H1 (cell line): ENCODE measurements at regions not wholly inside any gene's neighbourhood (a gene's known extent, or its start where the extent isn't known, plus 50 kb on each side); places are given as distances from the start of the nearest gene placed in this dataset.

Experiments
- CTCF ChIA-PET: fragments of 300-600 bp; sonication (Branson Sonifier 250); formaldehyde crosslinking; loops from one replicate; lab custom pipeline; 2021; ENCODE audit not compliant: partially characterized antibody; lab: Charles Lee
- POLR2A ChIA-PET: fragments of 300-600 bp; sonication (Branson Sonifier 250); formaldehyde crosslinking; loops from one replicate; lab custom pipeline; 2021; ENCODE audit warnings: inconsistent platforms; ENCODE audit not compliant: partially characterized antibody; lab: Charles Lee
- DNase-seq, 2 experiments: peaks; one replicate each; pipeline versions ENCODE4 v3.0.0 to v3.0.0-alpha.2; 2010 to 2022; ENCODE audit warnings: low spot score in 2 of 2, low read depth in 1 of 2, mixed read lengths in 1 of 2
- FAIRE-seq: peaks from 2 replicates; lab custom pipeline; 2011; peaks lifted over from hg19 to GRCh38; lab: Jason Lieb, UNC
- H2AFZ ChIP-seq: 2 replicates; pipeline ENCODE4 v1.8.1; 2012; ENCODE audit warnings: low read length, inconsistent platforms
- H2AK5ac ChIP-seq: 2 replicates; pipeline ENCODE4 v1.6.1; 2013; ENCODE audit warnings: low read depth, low read length
- H2BK120ac ChIP-seq: replicated peaks from 2 replicates; pipeline ENCODE3; 2013; ENCODE audit warnings: low read depth, low read length, inconsistent platforms
- H2BK12ac ChIP-seq: 2 replicates; pipeline ENCODE4 v1.6.1; 2013; ENCODE audit warnings: low read depth, low read length
- H2BK15ac ChIP-seq: 2 replicates; pipeline ENCODE4 v1.6.1; 2013; ENCODE audit warnings: low read length
- H2BK20ac ChIP-seq: 2 replicates; pipeline ENCODE4 v1.6.1; 2013; ENCODE audit warnings: low read length
- H2BK5ac ChIP-seq: 2 replicates; pipeline ENCODE4 v1.6.1; 2013; ENCODE audit warnings: low read depth, low read length
- H3K14ac ChIP-seq: 2 replicates; pipeline ENCODE4 v1.6.1; 2013; ENCODE audit warnings: inconsistent platforms; ENCODE audit not compliant: insufficient read length
- H3K18ac ChIP-seq: 2 replicates; pipeline ENCODE4 v1.6.1; 2013; ENCODE audit warnings: low read length; ENCODE audit errors: extremely low read depth
- H3K23ac ChIP-seq: 2 replicates; pipeline ENCODE4 v1.6.1; 2013; ENCODE audit warnings: inconsistent platforms; ENCODE audit not compliant: insufficient read length
- H3K23me2 ChIP-seq: 2 replicates; pipeline ENCODE4 v1.6.1; 2013; ENCODE audit warnings: low read depth, low read length
- H3K27ac ChIP-seq: 2 replicates; pipeline ENCODE4 v1.6.1; 2011; ENCODE audit warnings: low read depth, low read length, inconsistent platforms
- H3K27me3 ChIP-seq, 4 experiments: replicated peaks in 1 of 4; 1 replicate in 1 of 4; 2 replicates in 3 of 4; pipeline versions ENCODE4 v1.6.1 to v1.8.1; 2011 to 2013; ENCODE audit warnings: low read length in 3 of 4, mild to moderate bottlenecking in 3 of 4, inconsistent platforms in 2 of 4, mixed read lengths in 2 of 4, moderate library complexity in 1 of 4; ENCODE audit not compliant: control insufficient read depth in 3 of 4, insufficient read depth in 3 of 4; ENCODE audit errors: extremely low read depth in 1 of 4
- H3K36me3 ChIP-seq, 4 experiments: 2 replicates each; pipeline versions ENCODE4 v1.6.1 to v1.8.1; 2011 to 2013; ENCODE audit warnings: mild to moderate bottlenecking in 4 of 4, low read length in 3 of 4, moderate library complexity in 2 of 4, control low read depth in 1 of 4, inconsistent platforms in 1 of 4; ENCODE audit not compliant: insufficient read depth in 4 of 4, control insufficient read depth in 2 of 4
- H3K4ac ChIP-seq: replicated peaks from 2 replicates; pipeline ENCODE3; 2013; ENCODE audit warnings: low read length, low read depth, mixed read lengths, inconsistent platforms; ENCODE audit not compliant: insufficient read length
- H3K4me1 ChIP-seq, 4 experiments: replicated peaks in 1 of 4; 1 replicate in 1 of 4; 2 replicates in 3 of 4; pipeline versions ENCODE4 v1.6.1 to v1.8.1; 2011 to 2013; ENCODE audit warnings: low read length in 3 of 4, inconsistent platforms in 2 of 4, mixed read lengths in 1 of 4; ENCODE audit not compliant: insufficient read depth in 4 of 4, control insufficient read depth in 3 of 4
- H3K4me2 ChIP-seq, 2 experiments: 2 replicates each; pipeline versions ENCODE4 v1.6.1 to v1.8.1; 2011 to 2013; ENCODE audit warnings: low read depth in 2 of 2, low read length in 2 of 2, control low read depth in 1 of 2, inconsistent platforms in 1 of 2, mild to moderate bottlenecking in 1 of 2; ENCODE audit not compliant: insufficient read depth in 1 of 2
- H3K4me3 ChIP-seq, 4 experiments: fragments of 200-600, 300-600 bp in 1 of 4; sonication (generic), shearing (Covaris generic), sonication (Bioruptor Twin) in 1 of 4; 2 replicates each; pipeline versions ENCODE4 v1.5.1 to v1.8.1; 2011 to 2016; ENCODE audit warnings: low read length in 4 of 4, low read depth in 3 of 4, control low read depth in 2 of 4, inconsistent platforms in 2 of 4, mild to moderate bottlenecking in 2 of 4, mixed read lengths in 1 of 4, moderate library complexity in 1 of 4; ENCODE audit not compliant: insufficient read depth in 2 of 4; ENCODE audit errors: extremely low read depth in 1 of 4
- H3K56ac ChIP-seq: replicated peaks from 2 replicates; pipeline ENCODE3; 2013; ENCODE audit warnings: low read depth, mild to moderate bottlenecking, mixed read lengths, low read length, inconsistent platforms; ENCODE audit not compliant: insufficient read length
- H3K79me1 ChIP-seq: 2 replicates; pipeline ENCODE4 v1.6.1; 2013; ENCODE audit warnings: low read depth, low read length, control low read depth
- H3K79me2 ChIP-seq, 2 experiments: 2 replicates each; pipeline versions ENCODE4 v1.6.1 to v1.8.1; 2012 to 2013; ENCODE audit warnings: low read length in 2 of 2, mild to moderate bottlenecking in 2 of 2, inconsistent platforms in 1 of 2; ENCODE audit not compliant: insufficient read depth in 2 of 2, control insufficient read depth in 1 of 2
- H3K9ac ChIP-seq, 4 experiments: replicated peaks in 1 of 4; 1 replicate in 1 of 4; 2 replicates in 3 of 4; pipeline versions ENCODE4 v1.6.1 to v1.8.1; 2011 to 2013; ENCODE audit warnings: low read depth in 3 of 4, low read length in 3 of 4, control low read depth in 2 of 4, mild to moderate bottlenecking in 2 of 4, moderate library complexity in 2 of 4, inconsistent platforms in 1 of 4; ENCODE audit errors: extremely low read depth in 1 of 4
- H3K9me3 ChIP-seq, 2 experiments: 2 replicates each; pipeline versions ENCODE4 v1.6.1 to v1.8.1; 2012 to 2013; ENCODE audit warnings: mild to moderate bottlenecking in 2 of 2, moderate library complexity in 2 of 2, control low read depth in 1 of 2, inconsistent platforms in 1 of 2, low read depth in 1 of 2, low read length in 1 of 2, mixed read lengths in 1 of 2; ENCODE audit not compliant: insufficient read depth in 2 of 2
- H4K20me1 ChIP-seq, 2 experiments: replicated peaks in 1 of 2; 2 replicates each; pipeline versions ENCODE3 to v1.8.1; 2011 to 2013; ENCODE audit warnings: inconsistent platforms in 2 of 2, low read length in 2 of 2, mild to moderate bottlenecking in 1 of 2; ENCODE audit not compliant: insufficient read depth in 2 of 2, control insufficient read depth in 1 of 2
- H4K5ac ChIP-seq: 2 replicates; pipeline ENCODE4 v1.6.1; 2013; ENCODE audit warnings: low read length, low read depth, mixed read lengths, inconsistent platforms; ENCODE audit not compliant: insufficient read length
- H4K8ac ChIP-seq: 2 replicates; pipeline ENCODE4 v1.8.0; 2013; ENCODE audit warnings: mild to moderate bottlenecking, moderate library complexity, low read length, inconsistent platforms; ENCODE audit not compliant: insufficient read depth; ENCODE audit errors: extremely low read depth
- H4K91ac ChIP-seq: replicated peaks from 2 replicates; pipeline ENCODE3; 2013; ENCODE audit warnings: low read length, mixed read lengths, inconsistent platforms; ENCODE audit not compliant: insufficient read length
- CBX5 ChIP-seq: fragments of 300-800, 300-1000 bp; sonication (generic); IDR thresholded peaks from 2 replicates; pipeline ENCODE4 v1.7.1; 2016; ENCODE audit warnings: antibody characterized with exemption, low read length, low read depth
- CHD2 ChIP-seq: IDR thresholded peaks from 2 replicates; pipeline ENCODE4 v1.6.1; 2012; ENCODE audit warnings: low read length, improper control_type of control experiment
- EP300 ChIP-seq, 2 experiments: IDR thresholded peaks; 1 replicate in 1 of 2; 2 replicates in 1 of 2; pipeline ENCODE4 v1.6.1; 2011 to 2012; ENCODE audit warnings: low read depth in 2 of 2, low read length in 2 of 2, mild to moderate bottlenecking in 2 of 2, borderline replicate concordance in 1 of 2, inconsistent platforms in 1 of 2, moderate library complexity in 1 of 2
- HDAC2 ChIP-seq, 2 experiments: fragments of 300-600 bp in 1 of 2; sonication (generic) in 1 of 2; IDR thresholded peaks; 2 replicates each; pipeline ENCODE4 v1.6.1; 2011 to 2012; ENCODE audit warnings: low read depth in 2 of 2, low read length in 2 of 2, mild to moderate bottlenecking in 2 of 2, moderate library complexity in 2 of 2, borderline replicate concordance in 1 of 2, inconsistent platforms in 1 of 2
- MAFK ChIP-seq: IDR thresholded peaks from 2 replicates; pipeline ENCODE4 v1.6.1; 2012; ENCODE audit warnings: low read depth, mild to moderate bottlenecking, improper control_type of control experiment, low read length
- NRF1 ChIP-seq: IDR thresholded peaks from 2 replicates; pipeline ENCODE4 v1.6.1; 2011; ENCODE audit warnings: mild to moderate bottlenecking, low read depth, low read length, improper control_type of control experiment
- SAP30 ChIP-seq: fragments of 300-600 bp; sonication (generic); IDR thresholded peaks from 2 replicates; pipeline ENCODE4 v1.7.1; 2012; ENCODE audit warnings: low read length, moderate library complexity, mild to moderate bottlenecking, inconsistent platforms; ENCODE audit not compliant: insufficient read depth, insufficient replicate concordance
- TEAD4 ChIP-seq: IDR thresholded peaks from 2 replicates; pipeline ENCODE4 v1.6.1; 2012; ENCODE audit warnings: low read depth, low read length, inconsistent platforms, mixed read lengths
- WGBS, 2 experiments: shearing (Covaris generic) in 1 of 2; methylation state at CpG; one replicate each; pipeline versions ENCODE4 v1.1.6 to v1.1.7; 2013 to 2015; ENCODE audit warnings: low lambda C conversion rate in 2 of 2, mixed read lengths in 2 of 2, inconsistent platforms in 1 of 2, low coverage in 1 of 2, missing lambda C conversion rate in 1 of 2; ENCODE audit not compliant: insufficient replicate concordance in 2 of 2, insufficient coverage in 1 of 2, insufficient read length in 1 of 2; ENCODE audit errors: extremely low coverage in 1 of 2, missing lambda C conversion rate in 1 of 2; 5-methylcytosine and 5-hydroxymethylcytosine counted together

GRCh38 chr13:40472427-40473220 is 193.8 kb downstream of the FOXO1 start:
- no peak overlapping the region for H2AK5ac ChIP-seq
- no peak overlapping the region for H3K4me3 ChIP-seq
- H2BK12ac ChIP-seq: no peak overlapping the region
- H3K79me1 ChIP-seq: no peaks in the 10 kb centered on the region
- H3K23me2 ChIP-seq: peaks cover 5% of the 10 kb centered on the region
- no peaks in the 10 kb centered on the region for H4K20me1 ChIP-seq
- H3K14ac ChIP-seq: no peak overlapping the region
- FAIRE-seq (no peak), DNase-seq (no peak)
- no peak overlapping the region for H3K4me2 ChIP-seq
- no peak for TF ChIP-seq HDAC2 (IDR thresholded peaks at IDR 0.05; ENCODE audit: borderline replicate concordance in 1 of 2, low read depth in 2 of 2, low read length in 2 of 2)
- no peak for TF ChIP-seq MAFK
- TF ChIP-seq EP300 (IDR thresholded peaks at IDR 0.05; ENCODE audit: borderline replicate concordance in 1 of 2, low read depth in 2 of 2, low read length in 2 of 2): no peak
- TF ChIP-seq SAP30: no peak
- TF ChIP-seq CBX5: no peak
- no peak for TF ChIP-seq TEAD4
- TF ChIP-seq NRF1: no peak
- TF ChIP-seq CHD2: no peak
- 82% methylated on average over 8 of the region's 8 CpGs; no CpG with 5 or more reads in 1 of the 2 experiments for WGBS, 2 experiments
- no peaks in the 10 kb centered on the region for H3K79me2 ChIP-seq
- H3K23ac ChIP-seq: no peak overlapping the region
- H2BK120ac ChIP-seq: no peak overlapping the region
- H4K8ac ChIP-seq: no peak overlapping the region
- H2BK15ac ChIP-seq: no peak overlapping the region
- no peak overlapping the region for H3K9ac ChIP-seq
- CTCF ChIA-PET: interaction anchor here (1.0 to 1.5 kb wide), 6 partner anchors 11 to 294 kb away, joined by 3 to 5 read pairs (median 3); no protein-coding TSS in a partner anchor
- H3K27ac ChIP-seq: no peak overlapping the region
- no peaks in the 10 kb centered on the region for H3K36me3 ChIP-seq
- H4K5ac ChIP-seq: no peak overlapping the region
- no peak overlapping the region for H2BK5ac ChIP-seq
- H2AFZ ChIP-seq: no peak overlapping the region
- no peaks in the 10 kb centered on the region for H3K27me3 ChIP-seq
- no peak overlapping the region for H3K56ac ChIP-seq
- POLR2A ChIA-PET: no interaction called here
- no peak overlapping the region for H4K91ac ChIP-seq
- no peak overlapping the region for H3K18ac ChIP-seq
- no peak overlapping the region for H3K4ac ChIP-seq
- H2BK20ac ChIP-seq: 0 out of 2 replicates have a peak overlapping the region, but pooled peaks have one; percentile 13
- H3K9me3 ChIP-seq: no peaks in the 10 kb centered on the region
- no peaks in the 10 kb centered on the region for H3K4me1 ChIP-seq
